ENCODE measurements at regions not wholly inside any gene's neighbourhood (a gene's known extent, or its start where the extent isn't known, plus 50 kb on each side); places are given as distances from the start of the nearest gene placed in this dataset.

DNA sequence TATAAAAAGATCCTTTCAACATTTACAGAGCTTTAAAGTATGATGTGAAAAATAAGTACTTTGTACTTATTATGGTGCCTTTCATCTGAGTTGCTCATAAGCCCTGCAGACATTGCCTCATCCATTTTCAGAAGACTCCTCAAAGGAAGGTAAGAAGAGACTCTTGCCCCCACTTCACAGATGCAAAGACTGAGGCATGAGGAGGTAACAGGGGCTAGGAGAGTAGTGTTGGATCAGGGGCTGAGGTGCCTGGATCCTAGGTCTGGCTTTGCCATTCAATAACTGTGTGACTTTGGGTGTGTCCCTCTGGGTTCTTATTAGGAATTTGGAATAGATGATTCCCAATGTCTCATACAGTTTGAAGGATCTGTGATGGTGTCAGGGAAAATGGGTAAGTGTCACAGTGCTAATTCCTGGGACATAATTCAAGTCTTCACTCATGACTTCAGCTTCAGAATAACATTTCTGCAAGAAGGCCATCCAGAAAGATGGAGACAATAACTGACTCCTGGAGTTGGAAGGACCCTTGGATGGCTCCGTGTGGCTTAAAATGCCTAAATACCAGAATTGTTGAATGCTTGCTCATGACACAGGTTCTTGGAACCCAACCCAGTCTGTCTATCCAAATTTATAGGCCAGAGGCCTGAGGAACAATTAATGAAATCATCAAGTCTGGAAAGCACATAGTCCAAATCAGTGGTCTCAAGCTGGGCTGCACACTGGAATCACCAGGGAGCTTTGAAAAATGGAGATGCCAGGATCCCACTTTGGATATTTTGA is 93.1 kb upstream of the RUNX1 start:
- TF ChIP-seq, protein P1, sequence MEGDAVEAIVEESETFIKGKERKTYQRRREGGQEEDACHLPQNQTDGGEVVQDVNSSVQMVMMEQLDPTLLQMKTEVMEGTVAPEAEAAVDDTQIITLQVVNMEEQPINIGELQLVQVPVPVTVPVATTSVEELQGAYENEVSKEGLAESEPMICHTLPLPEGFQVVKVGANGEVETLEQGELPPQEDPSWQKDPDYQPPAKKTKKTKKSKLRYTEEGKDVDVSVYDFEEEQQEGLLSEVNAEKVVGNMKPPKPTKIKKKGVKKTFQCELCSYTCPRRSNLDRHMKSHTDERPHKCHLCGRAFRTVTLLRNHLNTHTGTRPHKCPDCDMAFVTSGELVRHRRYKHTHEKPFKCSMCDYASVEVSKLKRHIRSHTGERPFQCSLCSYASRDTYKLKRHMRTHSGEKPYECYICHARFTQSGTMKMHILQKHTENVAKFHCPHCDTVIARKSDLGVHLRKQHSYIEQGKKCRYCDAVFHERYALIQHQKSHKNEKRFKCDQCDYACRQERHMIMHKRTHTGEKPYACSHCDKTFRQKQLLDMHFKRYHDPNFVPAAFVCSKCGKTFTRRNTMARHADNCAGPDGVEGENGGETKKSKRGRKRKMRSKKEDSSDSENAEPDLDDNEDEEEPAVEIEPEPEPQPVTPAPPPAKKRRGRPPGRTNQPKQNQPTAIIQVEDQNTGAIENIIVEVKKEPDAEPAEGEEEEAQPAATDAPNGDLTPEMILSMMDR (IDR thresholded peaks at IDR 0.05; ENCODE audit: unreplicated experiment), result no peak
- H3K9me3 Mint-ChIP-seq (ENCODE audit: unreplicated experiment), result no peaks in the 10 kb centered on the region
- POLR2A ChIA-PET, result no interaction called here
- no peaks in the 10 kb centered on the region for H3K27me3 Mint-ChIP-seq (ENCODE audit: insufficient read depth, unreplicated experiment)
- H3K27ac Mint-ChIP-seq (ENCODE audit: low read depth, unreplicated experiment), result no peak overlapping the region
- no peak overlapping the region for H3K4me3 Mint-ChIP-seq (ENCODE audit: unreplicated experiment)
- no peak for DNase-seq (ENCODE audit: unreplicated experiment)
- CTCF ChIA-PET, result interaction anchor here (0.6 kb wide), 1 partner anchor 632 kb away, joined by 3 read pairs; no protein-coding TSS in a partner anchor
- intact Hi-C loops (cut with micrococcal nuclease), result no loop called here
- BruUV-seq (replicated peaks), result no TSS peak
- peaks cover 17% of the 10 kb centered on the region for H3K4me1 Mint-ChIP-seq (ENCODE audit: insufficient read depth, unreplicated experiment)
- H3K36me3 Mint-ChIP-seq (ENCODE audit: insufficient read depth, unreplicated experiment), result no peaks in the 10 kb centered on the region

DNA sequence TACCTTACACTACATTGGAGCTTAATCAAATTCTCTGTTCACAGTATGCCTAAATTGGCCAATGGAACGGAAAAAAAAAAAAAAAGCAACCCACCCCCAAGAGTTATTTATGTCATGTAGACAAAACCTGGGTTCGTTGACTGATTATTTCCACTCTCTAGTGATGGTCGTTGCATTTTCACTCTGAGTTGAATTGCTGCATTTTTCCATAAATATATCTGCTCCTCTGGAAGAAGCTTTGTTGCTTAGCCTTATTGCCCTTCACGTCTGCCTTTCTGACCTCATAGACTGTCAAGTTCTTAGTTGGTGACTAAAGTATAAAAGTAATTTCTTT is 90.2 kb upstream of the RUNX1 start:
- intact Hi-C loops (cut with micrococcal nuclease), result no loop called here
- POLR2A ChIA-PET, result interaction anchor here (0.5 to 1.1 kb wide), 4 partner anchors 10 to 280 kb away, joined by 3 read pairs; no protein-coding TSS in a partner anchor
- no peak overlapping the region for H3K27ac Mint-ChIP-seq (ENCODE audit: low read depth, unreplicated experiment)

DNA sequence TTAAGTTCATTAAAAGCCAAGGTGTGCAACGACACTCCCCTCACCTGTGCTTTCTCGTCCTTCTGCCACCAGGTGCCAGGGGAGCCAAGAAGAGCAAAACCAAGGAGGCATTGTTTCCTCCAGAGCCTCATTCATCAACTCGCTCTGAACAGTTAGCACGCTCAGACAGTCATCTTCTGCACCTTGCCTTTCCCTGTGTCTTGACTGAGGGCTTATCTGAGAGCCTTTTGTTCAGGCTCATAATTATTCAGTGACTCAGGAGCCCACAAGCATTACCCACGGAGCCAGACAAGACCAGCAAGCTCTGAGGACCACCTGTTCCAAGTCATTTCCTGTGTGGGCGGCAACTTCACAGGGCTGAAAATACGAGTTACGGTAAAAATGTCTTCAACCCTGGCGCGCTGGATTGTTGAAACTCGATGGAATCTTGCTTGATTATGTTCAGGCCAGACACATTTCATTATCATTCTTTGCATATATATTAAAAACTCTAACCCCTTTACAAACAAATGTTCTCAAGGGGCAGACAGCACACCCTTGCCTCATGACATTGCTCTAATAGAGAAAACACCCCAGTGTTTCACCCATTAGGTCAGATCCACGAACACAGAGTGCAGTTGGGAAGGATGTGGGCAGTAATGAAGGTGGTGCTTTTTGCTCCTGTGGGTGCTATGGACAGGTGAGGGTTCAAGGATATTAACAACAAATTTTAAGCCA is 89.7 kb upstream of the RUNX1 start:
- no TSS peak for BruUV-seq (replicated peaks)

More for the DNA sequence above, 90.2 kb upstream of the RUNX1 start:
- CTCF ChIA-PET, result interaction anchor here (0.6 to 0.7 kb wide), 2 partner anchors 39 to 627 kb away, joined by 3 read pairs; partner anchors contain the start of gene KCNE1
- Mint-ChIP-seq H3K27me3 (ENCODE audit: insufficient read depth, unreplicated experiment) (no peaks in the 10 kb centered on the region), H3K4me3 (ENCODE audit: unreplicated experiment) (no peak overlapping the region), H3K4me1 (ENCODE audit: insufficient read depth, unreplicated experiment) (peaks cover 25% of the 10 kb centered on the region), H3K36me3 (ENCODE audit: insufficient read depth, unreplicated experiment) (no peaks in the 10 kb centered on the region), H3K9me3 (ENCODE audit: unreplicated experiment) (no peaks in the 10 kb centered on the region)
- no TSS peak for BruUV-seq (replicated peaks)
- DNase-seq (ENCODE audit: unreplicated experiment), result no peak
- TF ChIP-seq, protein P1 (IDR thresholded peaks at IDR 0.05; ENCODE audit: unreplicated experiment), result no peak

More for the DNA sequence above, 89.7 kb upstream of the RUNX1 start:
- POLR2A ChIA-PET, result interaction anchor here (0.5 to 1.1 kb wide), 3 partner anchors 11 to 87 kb away, joined by 3 read pairs; no protein-coding TSS in a partner anchor
- CTCF ChIA-PET, result interaction anchor here (1.2 kb wide), 1 partner anchor 16 kb away, joined by 3 read pairs; no protein-coding TSS in a partner anchor
- Mint-ChIP-seq H3K36me3 (ENCODE audit: insufficient read depth, unreplicated experiment) (no peaks in the 10 kb centered on the region), H3K4me3 (ENCODE audit: unreplicated experiment) (no peak overlapping the region), H3K27ac (ENCODE audit: low read depth, unreplicated experiment) (peak overlapping the region; percentile 19), H3K27me3 (ENCODE audit: insufficient read depth, unreplicated experiment) (no peaks in the 10 kb centered on the region), H3K9me3 (ENCODE audit: unreplicated experiment) (no peaks in the 10 kb centered on the region), H3K4me1 (ENCODE audit: insufficient read depth, unreplicated experiment) (peaks cover 25% of the 10 kb centered on the region)
- TF ChIP-seq, protein P1 (IDR thresholded peaks at IDR 0.05; ENCODE audit: unreplicated experiment), result no peak
- peak; percentile 45 for DNase-seq (ENCODE audit: unreplicated experiment)
- intact Hi-C loops (cut with micrococcal nuclease), result no loop called here

Data from MCF 10A (cell line).